HCT116 (cell line): ENCODE measurements at regions not wholly inside any gene's neighbourhood (a gene's known extent, or its start where the extent isn't known, plus 50 kb on each side); places are given as distances from the start of the nearest gene placed in this dataset.
"Not testable (repeated sequence)": the region's sequence is repeated elsewhere in the genome, so short reads cannot be mapped to it uniquely, and the experiment has no call there.

Experiments used
- ATAC-seq: fragments of 200-7000 bp; cut with Tn5 transposase; 2 replicates; pipeline ENCODE4 v1.9.1; 2020; ENCODE audit warnings: mild to moderate bottlenecking, moderate library complexity
- BruUV-seq: library from RNA; stranded (reverse); fragments of 400-500 nt; replicated peaks from 2 replicates; lab custom pipeline; 2021; lab: Mats Ljungman, UMichigan
- CTCF ChIA-PET: fragments of 300-600 bp; sonication (Branson Sonifier 250); formaldehyde crosslinking; loops from one replicate; lab custom pipeline; 2021; ENCODE audit warnings: antibody characterized with exemption; lab: Charles Lee
- POLR2A ChIA-PET: fragments of 300-600, 350-600 bp; sonication (Branson Sonifier 250); formaldehyde crosslinking; loops from one replicate; lab custom pipeline; 2021; ENCODE audit warnings: antibody characterized with exemption; lab: Charles Lee
- RAD21 ChIA-PET, 2 experiments: fragments of 300-600 bp; sonication (Branson Sonifier 250); formaldehyde crosslinking; loops; one replicate each; lab custom pipeline; 2023; ENCODE audit warnings: low total read pairs in 2 of 2; ENCODE audit not compliant: uncharacterized antibody in 2 of 2, unreplicated experiment in 2 of 2, low non-redundant PET in 1 of 2; lab: Charles Lee
- DNase-seq: peaks from one replicate; pipeline ENCODE4 v3.0.0-alpha.2; 2010; ENCODE audit warnings: low read depth, low spot score
- H2AFZ ChIP-seq: fragments of 200-600 bp; shearing (Covaris generic), sonication (generic); 2 replicates; pipeline ENCODE4 v1.6.1; 2017; ENCODE audit warnings: low read depth, mixed run types, mixed read lengths, antibody characterized with exemption, low read length; ENCODE audit not compliant: poor library complexity, severe bottlenecking
- H3K27ac ChIP-seq: 2 replicates; pipeline ENCODE4 v1.5.1; 2012; ENCODE audit warnings: low read depth, low read length
- H3K27me3 ChIP-seq: fragments of 200-600 bp; sonication (generic); 2 replicates; pipeline ENCODE4 v1.6.1; 2016; ENCODE audit warnings: mixed run types, low read length, mixed read lengths; ENCODE audit not compliant: insufficient read depth
- H3K36me3 ChIP-seq, 2 experiments: fragments of 200-500 bp in 1 of 2; fragments of 200-600 bp in 1 of 2; sonication (Bioruptor generic) in 1 of 2; sonication (generic) in 1 of 2; 2 replicates each; pipeline versions ENCODE4 v1.5.1 to v1.6.1; 2014 to 2016; ENCODE audit warnings: low read length in 2 of 2, inconsistent platforms in 1 of 2, mixed read lengths in 1 of 2, mixed run types in 1 of 2; ENCODE audit not compliant: insufficient read depth in 2 of 2, control insufficient read depth in 1 of 2
- H3K4me1 ChIP-seq, 2 experiments: fragments of 200-600 bp in 1 of 2; sonication (generic) in 1 of 2; 2 replicates each; pipeline versions ENCODE4 v1.5.1 to v1.6.1; 2012 to 2017; ENCODE audit warnings: low read length in 2 of 2, inconsistent platforms in 1 of 2, mild to moderate bottlenecking in 1 of 2, mixed read lengths in 1 of 2, mixed run types in 1 of 2, moderate library complexity in 1 of 2; ENCODE audit not compliant: insufficient read depth in 2 of 2, control insufficient read depth in 1 of 2
- H3K4me2 ChIP-seq: fragments of 200-600 bp; sonication (generic); 2 replicates; pipeline ENCODE4 v1.6.1; 2017; ENCODE audit warnings: mixed run types, low read length, mixed read lengths
- H3K4me3 ChIP-seq, 2 experiments: fragments of 200-600 bp in 1 of 2; sonication (generic) in 1 of 2; replicated peaks in 1 of 2; 2 replicates each; pipeline ENCODE4 v1.5.1; 2011 to 2016; ENCODE audit warnings: low read length in 2 of 2, control low read depth in 1 of 2, low read depth in 1 of 2, mild to moderate bottlenecking in 1 of 2, mixed read lengths in 1 of 2, mixed run types in 1 of 2
- H3K79me2 ChIP-seq: fragments of 200-600 bp; sonication (generic); 2 replicates; pipeline ENCODE4 v1.6.1; 2017; ENCODE audit warnings: mild to moderate bottlenecking, mixed run types, low read length, moderate library complexity, mixed read lengths; ENCODE audit not compliant: insufficient read depth
- H3K9ac ChIP-seq: fragments of 200-600 bp; sonication (generic); 2 replicates; pipeline ENCODE4 v1.6.1; 2016; ENCODE audit warnings: low read length, mixed read lengths
- H3K9me2 ChIP-seq: fragments of 200-600 bp; sonication (generic), shearing (Covaris generic); 2 replicates; pipeline ENCODE4 v1.6.1; 2017; ENCODE audit warnings: mixed run types, mild to moderate bottlenecking, moderate library complexity; ENCODE audit not compliant: insufficient read depth
- H3K9me3 ChIP-seq, 2 experiments: fragments of 200-500 bp in 1 of 2; fragments of 200-600 bp in 1 of 2; sonication (Bioruptor generic) in 1 of 2; sonication (generic) in 1 of 2; 2 replicates each; pipeline ENCODE4 v1.6.1; 2014 to 2017; ENCODE audit warnings: low read length in 2 of 2, mixed read lengths in 2 of 2, inconsistent platforms in 1 of 2, low read depth in 1 of 2, mild to moderate bottlenecking in 1 of 2, mixed run types in 1 of 2, moderate library complexity in 1 of 2; ENCODE audit not compliant: control insufficient read depth in 1 of 2, insufficient read depth in 1 of 2
- H4K20me1 ChIP-seq: fragments of 200-600 bp; sonication (generic), shearing (Covaris generic); 2 replicates; pipeline ENCODE4 v1.6.1; 2017; ENCODE audit warnings: mixed run types, mild to moderate bottlenecking, moderate library complexity; ENCODE audit not compliant: insufficient read depth
- EGR1 ChIP-seq: IDR thresholded peaks from 2 replicates; pipeline ENCODE4 v1.6.1; 2012; ENCODE audit warnings: low read depth
- ELF1 ChIP-seq: IDR thresholded peaks from 2 replicates; pipeline ENCODE4 v1.6.1; 2012; ENCODE audit warnings: low read depth, borderline replicate concordance
- POLR2A ChIP-seq: IDR thresholded peaks from 2 replicates; pipeline ENCODE4 v1.7.0; 2011; ENCODE audit warnings: borderline replicate concordance; ENCODE audit not compliant: insufficient read depth, insufficient read length; ENCODE audit errors: extremely low read depth
- POLR2AphosphoS5 ChIP-seq: IDR thresholded peaks from 2 replicates; pipeline ENCODE4 v1.6.1; 2011; ENCODE audit warnings: mild to moderate bottlenecking, low read depth, low read length, moderate library complexity
- RAD21 ChIP-seq: IDR thresholded peaks from 2 replicates; pipeline ENCODE4 v1.6.1; 2012; ENCODE audit warnings: low read depth, mild to moderate bottlenecking
- SP1 ChIP-seq: IDR thresholded peaks from 2 replicates; pipeline ENCODE4 v1.6.1; 2012; ENCODE audit warnings: low read depth
- SRF ChIP-seq: IDR thresholded peaks from 2 replicates; pipeline ENCODE4 v1.6.1; 2012; ENCODE audit warnings: low read depth
- TCF7L2 ChIP-seq: IDR thresholded peaks from 2 replicates; pipeline ENCODE4 v1.7.0; 2011; ENCODE audit warnings: borderline replicate concordance, inconsistent platforms; ENCODE audit not compliant: insufficient read depth, insufficient read length; ENCODE audit errors: extremely low read depth
- ZFX ChIP-seq: fragments of 450-650 bp; IDR thresholded peaks from 2 replicates; pipeline ENCODE4 v1.6.1; 2017
- ZNF274 ChIP-seq: fragments of 200-500 bp; sonication (Bioruptor generic); IDR thresholded peaks from 2 replicates; pipeline ENCODE4 v1.6.1; 2014; ENCODE audit warnings: mild to moderate bottlenecking, low read depth, low read length, inconsistent platforms
- intact Hi-C: fragments of 100-400 bp; cut with micrococcal nuclease; formaldehyde crosslinking; loops from 2 replicates; pipeline ENCODE4 v1.10.0; 2022
- TF ChIP-seq, protein P1 (sequence below): IDR thresholded peaks from 2 replicates; pipeline ENCODE4 v1.6.1; 2011; ENCODE audit warnings: mild to moderate bottlenecking, low read length, moderate library complexity; ENCODE audit not compliant: insufficient replicate concordance; ENCODE audit errors: extremely low read depth
- TF ChIP-seq, protein P2 (sequence below): IDR thresholded peaks from 2 replicates; pipeline ENCODE4 v1.6.1; 2012
- TF ChIP-seq, protein P3 (sequence below), 3 experiments: fragments of 200-600 bp in 1 of 3; sonication (generic) in 1 of 3; IDR thresholded peaks in 2 of 3; conservative IDR thresholded peaks in 1 of 3; 2 replicates each; pipeline ENCODE4 v1.5.1; 2012 to 2017; ENCODE audit warnings: low read depth in 2 of 3, low read length in 2 of 3, antibody characterized with exemption in 1 of 3, borderline replicate concordance in 1 of 3, control low read depth in 1 of 3, mild to moderate bottlenecking in 1 of 3, mixed read lengths in 1 of 3, mixed run types in 1 of 3, moderate library complexity in 1 of 3; ENCODE audit not compliant: insufficient read depth in 1 of 3

DNA sequence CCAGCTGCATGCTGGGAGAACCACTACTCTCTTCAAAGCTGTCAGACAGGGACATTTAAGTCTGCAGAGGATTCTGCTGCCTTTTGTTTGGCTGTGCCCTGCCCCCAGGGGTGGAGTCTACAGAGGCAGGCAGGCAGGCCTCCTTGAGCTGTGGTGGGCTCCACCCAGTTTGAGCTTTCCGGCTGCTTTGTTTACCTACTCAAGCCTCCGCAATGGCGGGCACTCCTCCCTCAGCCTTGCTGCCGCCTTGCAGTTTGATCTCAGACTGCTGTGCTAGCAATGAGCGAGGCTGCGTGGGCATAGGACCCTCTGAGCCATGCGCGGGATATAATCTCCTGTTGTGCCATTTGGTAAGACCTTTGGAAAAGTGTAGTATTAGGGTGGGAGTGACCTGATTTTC, 581.1 kb upstream of the LCORL start:
- H3K27me3 ChIP-seq, ATAC-seq, H3K4me1 ChIP-seq, H3K9ac ChIP-seq, H3K79me2 ChIP-seq, H3K27ac ChIP-seq, DNase-seq, BruUV-seq, CTCF ChIA-PET, POLR2A ChIA-PET, H4K20me1 ChIP-seq, intact Hi-C loops, H3K9me2 ChIP-seq, H3K36me3 ChIP-seq, H2AFZ ChIP-seq, RAD21 ChIA-PET, H3K9me3 ChIP-seq: not testable (repeated sequence)
- peak overlapping the region; percentile 49 for H3K4me2 ChIP-seq
- H3K4me3 ChIP-seq: peak overlapping the region; percentile 32 to 44
- peak; percentile 35; the same call in 1 of the 2 replicates for TF ChIP-seq POLR2AphosphoS5

DNA sequence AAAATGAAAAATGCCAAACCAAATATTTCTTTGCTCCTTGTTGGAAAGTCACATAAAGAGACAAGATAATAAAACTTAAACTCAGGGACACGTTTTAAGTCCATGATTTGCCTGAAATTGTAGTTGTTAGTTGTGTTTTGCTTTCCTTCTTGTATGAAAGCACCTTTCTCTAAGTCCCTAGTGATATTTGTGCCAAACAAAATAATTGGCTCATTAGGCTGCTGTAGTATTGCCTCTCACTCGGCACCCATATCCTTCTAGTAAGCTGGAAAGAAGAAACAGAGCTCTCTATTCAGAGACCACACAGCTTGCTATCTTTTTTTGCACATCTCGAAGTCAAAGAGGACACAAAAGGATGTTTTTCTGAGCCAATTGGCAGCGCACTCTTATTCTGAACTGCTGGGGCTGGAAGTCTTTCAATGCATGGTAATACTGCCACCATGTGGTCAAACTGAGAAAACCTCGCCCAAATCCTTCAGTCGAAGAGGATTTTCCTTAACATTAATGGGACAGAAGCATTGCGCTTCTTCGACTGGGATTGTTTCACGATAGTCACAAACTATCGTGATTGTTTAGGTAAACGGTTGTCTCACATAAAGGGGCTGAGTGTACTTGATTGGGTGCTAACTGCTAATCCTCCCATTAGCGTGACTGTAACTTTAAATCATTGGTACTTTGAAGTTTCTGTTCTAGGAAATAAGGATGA, 571.9 kb upstream of the LCORL start:
- intact Hi-C loops: loop anchor here (1.0 to 10.0 kb wide), 7 partner anchors 659 to 1249 kb away; no protein-coding TSS in a partner anchor
- ChIA-PET POLR2A (no interaction called here), CTCF (interaction anchor here (2.5 kb wide), 1 partner anchor 777 kb away, joined by 8 read pairs; no protein-coding TSS in a partner anchor), RAD21 (no interaction called here)
- ATAC-seq (peak; percentile 87), DNase-seq (peak; percentile 63)
- H3K27me3 ChIP-seq: peaks cover 8% of the 10 kb centered on the region; the same call in 1 of the 2 replicates
- no peaks in the 10 kb centered on the region for H4K20me1 ChIP-seq
- no peak for TF ChIP-seq TCF7L2
- no peak for TF ChIP-seq ZNF274
- no peak for TF ChIP-seq SRF
- TF ChIP-seq RAD21: peak; percentile 86
- TF ChIP-seq SP1: no peak
- no peak for TF ChIP-seq ELF1
- no peak for TF ChIP-seq POLR2AphosphoS5
- TF ChIP-seq ZFX: no peak
- TF ChIP-seq, protein P1, sequence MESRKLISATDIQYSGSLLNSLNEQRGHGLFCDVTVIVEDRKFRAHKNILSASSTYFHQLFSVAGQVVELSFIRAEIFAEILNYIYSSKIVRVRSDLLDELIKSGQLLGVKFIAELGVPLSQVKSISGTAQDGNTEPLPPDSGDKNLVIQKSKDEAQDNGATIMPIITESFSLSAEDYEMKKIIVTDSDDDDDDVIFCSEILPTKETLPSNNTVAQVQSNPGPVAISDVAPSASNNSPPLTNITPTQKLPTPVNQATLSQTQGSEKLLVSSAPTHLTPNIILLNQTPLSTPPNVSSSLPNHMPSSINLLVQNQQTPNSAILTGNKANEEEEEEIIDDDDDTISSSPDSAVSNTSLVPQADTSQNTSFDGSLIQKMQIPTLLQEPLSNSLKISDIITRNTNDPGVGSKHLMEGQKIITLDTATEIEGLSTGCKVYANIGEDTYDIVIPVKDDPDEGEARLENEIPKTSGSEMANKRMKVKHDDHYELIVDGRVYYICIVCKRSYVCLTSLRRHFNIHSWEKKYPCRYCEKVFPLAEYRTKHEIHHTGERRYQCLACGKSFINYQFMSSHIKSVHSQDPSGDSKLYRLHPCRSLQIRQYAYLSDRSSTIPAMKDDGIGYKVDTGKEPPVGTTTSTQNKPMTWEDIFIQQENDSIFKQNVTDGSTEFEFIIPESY: no peak
- TF ChIP-seq POLR2A: no peak
- TF ChIP-seq, protein P2, sequence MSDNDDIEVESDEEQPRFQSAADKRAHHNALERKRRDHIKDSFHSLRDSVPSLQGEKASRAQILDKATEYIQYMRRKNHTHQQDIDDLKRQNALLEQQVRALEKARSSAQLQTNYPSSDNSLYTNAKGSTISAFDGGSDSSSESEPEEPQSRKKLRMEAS: no peak
- TF ChIP-seq, protein P3, sequence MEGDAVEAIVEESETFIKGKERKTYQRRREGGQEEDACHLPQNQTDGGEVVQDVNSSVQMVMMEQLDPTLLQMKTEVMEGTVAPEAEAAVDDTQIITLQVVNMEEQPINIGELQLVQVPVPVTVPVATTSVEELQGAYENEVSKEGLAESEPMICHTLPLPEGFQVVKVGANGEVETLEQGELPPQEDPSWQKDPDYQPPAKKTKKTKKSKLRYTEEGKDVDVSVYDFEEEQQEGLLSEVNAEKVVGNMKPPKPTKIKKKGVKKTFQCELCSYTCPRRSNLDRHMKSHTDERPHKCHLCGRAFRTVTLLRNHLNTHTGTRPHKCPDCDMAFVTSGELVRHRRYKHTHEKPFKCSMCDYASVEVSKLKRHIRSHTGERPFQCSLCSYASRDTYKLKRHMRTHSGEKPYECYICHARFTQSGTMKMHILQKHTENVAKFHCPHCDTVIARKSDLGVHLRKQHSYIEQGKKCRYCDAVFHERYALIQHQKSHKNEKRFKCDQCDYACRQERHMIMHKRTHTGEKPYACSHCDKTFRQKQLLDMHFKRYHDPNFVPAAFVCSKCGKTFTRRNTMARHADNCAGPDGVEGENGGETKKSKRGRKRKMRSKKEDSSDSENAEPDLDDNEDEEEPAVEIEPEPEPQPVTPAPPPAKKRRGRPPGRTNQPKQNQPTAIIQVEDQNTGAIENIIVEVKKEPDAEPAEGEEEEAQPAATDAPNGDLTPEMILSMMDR (IDR thresholded peaks at IDR 0.05 in 2 of 3, conservative IDR thresholded peaks at IDR 0.05 in 1 of 3; ENCODE audit: borderline replicate concordance in 1 of 3, insufficient read depth in 1 of 3, low read depth in 2 of 3, low read length in 2 of 3): peak; percentile 52 to 88 (median 77); a peak in 5 of 6 replicates
- no peak for TF ChIP-seq EGR1
- H3K9me2 ChIP-seq: no peaks in the 10 kb centered on the region
- peaks cover 0 to 4% of the 10 kb centered on the region in 2 experiments; a peak in 1 of 4 replicates for H3K4me1 ChIP-seq
- H3K79me2 ChIP-seq: no peaks in the 10 kb centered on the region
- H3K4me3 ChIP-seq: peak overlapping the region in 1 of 2 experiments; percentile 18; a peak in 1 of 4 replicates
- H3K27ac ChIP-seq: no peak overlapping the region
- BruUV-seq: no TSS peak
- H3K9ac ChIP-seq: no peak overlapping the region
- peak overlapping the region; percentile 36 for H2AFZ ChIP-seq
- H3K36me3 ChIP-seq: no peaks in the 10 kb centered on the region
- peak overlapping the region; percentile 42 for H3K4me2 ChIP-seq
- H3K9me3 ChIP-seq: no peaks in the 10 kb centered on the region
